Stimulated activated CD4-positive, alpha-beta T cell treated with anti-CD3 and anti-CD28 coated beads, TNF-alpha, amount 100 ng/mL, for 4 hours (primary cell): ENCODE measurements at regions not wholly inside any gene's neighbourhood (a gene's known extent, or its start where the extent isn't known, plus 50 kb on each side); places are given as distances from the start of the nearest gene placed in this dataset.

Source experiments
- DNase-seq, 3 experiments: peaks; one replicate each; pipeline ENCODE4 v3.0.0-alpha.2; 2020; ENCODE audit warnings: low read depth in 3 of 3

DNA sequence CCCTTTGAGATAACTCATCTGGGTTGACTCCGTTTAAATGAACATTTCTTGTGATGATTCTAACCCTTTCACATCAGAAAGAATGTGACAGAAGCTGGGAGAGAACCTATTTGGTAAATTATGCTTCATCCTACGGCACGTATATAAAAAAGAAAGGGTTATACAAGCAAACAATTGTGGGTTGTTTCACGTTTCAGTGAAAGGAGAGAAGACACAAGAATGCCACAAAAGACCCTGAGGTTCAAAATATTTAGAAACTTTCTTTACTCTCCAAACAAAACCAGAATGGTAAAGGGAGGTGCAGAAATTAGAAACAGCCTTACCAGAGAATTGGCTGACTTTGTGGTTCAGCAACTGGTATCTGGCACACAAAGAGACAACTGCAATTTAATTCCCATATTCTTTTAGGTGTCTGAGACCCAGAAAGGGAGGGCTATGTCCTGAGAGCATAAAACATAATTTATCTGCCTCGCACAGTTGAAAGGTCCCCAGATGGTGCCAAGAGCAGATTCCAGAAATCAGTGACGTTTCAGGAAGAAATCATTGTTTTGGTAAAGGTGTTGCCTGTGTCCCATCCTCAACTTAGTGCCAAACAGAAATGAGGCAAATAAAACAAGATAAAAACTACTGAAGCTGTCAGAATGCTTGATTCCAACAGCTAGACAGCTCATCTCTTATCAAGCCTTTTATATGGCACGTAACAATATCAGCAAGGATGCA, 361.4 kb downstream of the EFNB2 start:
- DNase-seq: no peak

DNA sequence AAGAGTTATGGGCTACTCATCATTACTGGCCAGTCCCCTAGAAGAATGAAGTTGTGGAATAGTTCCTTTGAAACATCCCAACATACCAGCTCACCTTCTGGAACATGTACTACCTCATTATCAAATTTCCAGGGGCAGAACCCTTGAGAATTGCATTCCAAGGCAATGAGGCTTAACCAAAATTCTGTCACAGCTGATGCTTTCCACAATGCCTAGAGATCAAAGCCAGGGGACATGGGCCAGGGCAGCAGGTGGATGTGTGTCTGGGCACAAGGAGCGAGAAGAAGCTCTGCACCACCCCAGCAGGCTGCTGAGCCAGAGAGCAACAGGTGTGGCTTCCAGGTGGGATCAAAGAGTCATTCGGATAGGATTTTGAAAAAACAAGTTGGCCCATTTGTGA, 362.1 kb downstream of the EFNB2 start:
- no peak for DNase-seq

DNA sequence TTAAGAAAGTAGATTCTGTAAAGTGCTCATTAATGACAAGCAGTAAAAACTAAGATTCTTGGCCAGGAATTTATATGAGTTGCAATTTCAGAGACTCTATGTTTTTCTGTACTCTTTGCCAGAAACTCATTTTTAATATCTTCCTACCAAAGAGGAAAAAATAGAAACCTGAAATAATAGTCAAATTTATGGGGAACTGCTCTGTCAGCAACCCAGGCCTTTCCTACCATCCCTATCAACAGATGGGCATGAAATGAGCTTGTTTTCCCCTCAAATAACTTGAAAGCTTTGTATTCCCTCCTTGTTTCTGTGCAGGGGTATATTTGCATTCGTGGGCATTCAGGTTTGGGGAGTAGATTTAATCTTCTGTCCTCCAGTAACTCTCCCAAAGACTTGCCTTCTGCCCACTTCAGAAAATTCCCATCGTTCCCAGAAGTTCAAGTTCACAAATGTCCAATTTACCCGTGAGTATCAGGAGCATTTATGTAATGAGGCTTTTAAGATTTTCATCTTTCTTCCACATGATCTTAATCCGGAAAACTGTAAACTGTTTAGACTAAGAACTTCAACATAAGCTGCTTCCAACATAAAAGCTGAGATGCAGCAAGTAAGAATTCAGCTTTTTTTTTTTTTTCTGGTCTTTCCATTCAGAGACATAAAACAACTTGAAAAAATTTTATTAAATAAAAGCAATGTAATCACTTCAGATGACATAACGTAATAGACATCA, 363.1 kb downstream of the EFNB2 start:
- DNase-seq: no peak

DNA sequence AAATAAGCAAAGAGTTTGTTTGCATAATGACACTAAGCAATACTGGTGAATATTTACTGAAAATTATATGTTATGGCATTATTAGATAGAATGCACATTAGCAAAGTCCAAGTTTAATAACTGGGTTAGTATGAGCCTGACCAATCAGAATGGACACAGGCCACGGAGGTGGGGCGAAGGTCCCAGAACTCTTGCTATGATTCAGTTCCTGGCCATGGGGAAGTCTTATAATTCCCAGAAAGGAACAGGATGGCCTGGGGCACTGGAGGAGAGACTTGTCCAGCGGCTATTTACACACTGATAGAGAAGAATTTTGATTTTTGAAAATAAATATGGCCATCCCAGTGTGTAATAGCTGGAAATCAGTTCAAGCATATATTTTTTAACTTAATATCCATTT, 372.0 kb downstream of the EFNB2 start:
- DNase-seq: no peak

DNA sequence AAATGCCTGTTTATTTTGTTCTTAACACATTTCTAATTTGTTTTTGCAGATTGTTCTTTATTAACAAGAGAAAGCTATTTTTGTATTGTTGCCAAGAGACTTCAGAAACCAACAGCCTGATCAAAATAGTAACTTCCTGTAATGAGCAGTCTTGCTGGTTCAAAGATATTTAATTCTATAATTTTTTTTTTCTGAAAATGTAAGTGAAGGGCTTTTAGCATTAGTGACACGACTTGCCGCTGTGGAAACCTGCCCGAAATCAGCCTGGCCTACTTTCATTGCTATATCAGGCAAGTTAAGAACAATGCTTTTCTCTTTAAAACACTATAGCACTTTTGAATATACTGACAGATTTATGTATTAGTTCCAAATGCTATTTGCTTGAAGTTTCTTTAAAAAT, 374.3 kb downstream of the EFNB2 start:
- DNase-seq: no peak

DNA sequence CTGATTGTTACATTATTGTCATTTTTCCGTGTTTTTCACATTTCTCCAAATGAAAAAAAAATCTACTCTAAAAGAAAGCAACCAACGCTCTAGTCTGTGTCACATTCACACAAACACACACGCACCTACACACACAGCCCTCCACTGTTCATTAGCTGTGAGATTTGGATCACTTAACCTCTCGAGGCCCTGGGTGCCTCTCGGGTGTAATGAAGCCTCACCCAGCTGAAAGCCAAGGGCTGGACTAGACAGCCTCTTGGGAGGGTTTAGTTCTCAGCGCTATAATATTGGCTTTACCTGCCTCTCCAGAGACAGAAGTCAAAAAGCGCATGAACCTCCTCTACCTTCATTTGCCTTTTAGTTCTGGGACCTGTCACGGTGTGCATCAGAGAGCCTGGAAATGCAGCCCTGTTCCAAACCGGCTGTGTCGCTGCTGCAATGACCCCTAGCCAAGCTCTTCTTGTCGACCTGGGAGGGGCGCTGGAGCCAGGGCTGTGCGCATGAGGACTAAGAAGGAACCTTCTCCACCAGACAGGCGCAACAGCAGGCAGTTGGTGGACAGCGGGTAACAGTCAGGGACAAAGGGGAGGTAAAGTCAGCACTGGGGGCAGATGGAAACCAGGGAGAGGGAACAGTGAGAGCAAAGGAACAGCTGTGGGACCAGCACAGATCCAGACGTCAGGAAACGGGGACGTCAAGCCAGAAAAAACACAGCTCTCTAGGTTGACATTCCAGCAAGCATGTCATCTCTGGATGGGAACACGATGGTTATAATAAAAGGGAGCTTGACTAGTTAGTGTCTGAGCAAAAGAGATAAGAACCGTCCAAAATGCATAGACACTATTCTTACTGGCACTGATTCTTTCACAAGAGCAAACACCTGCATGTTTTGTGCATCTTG, 375.9 kb downstream of the EFNB2 start:
- DNase-seq: no peak

DNA sequence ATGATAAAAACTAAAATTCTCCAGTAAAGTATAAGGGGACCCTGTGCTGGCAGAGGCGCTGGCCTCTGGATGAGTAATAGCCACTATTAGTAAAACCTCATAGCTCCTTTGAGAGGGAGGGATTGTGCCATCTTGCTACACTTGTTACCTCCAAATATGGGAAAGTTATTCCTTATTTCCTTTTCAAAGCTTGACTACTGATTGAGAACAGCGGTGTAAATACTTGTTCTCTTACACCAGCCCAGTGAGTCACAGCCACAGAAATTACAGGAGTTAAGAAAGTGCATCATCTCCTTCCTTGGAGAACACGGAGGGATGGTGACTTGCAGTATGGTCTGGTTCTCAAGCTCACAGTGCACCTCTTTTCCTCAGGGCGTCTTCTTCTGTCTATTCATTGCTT, 379.0 kb downstream of the EFNB2 start:
- DNase-seq: no peak

DNA sequence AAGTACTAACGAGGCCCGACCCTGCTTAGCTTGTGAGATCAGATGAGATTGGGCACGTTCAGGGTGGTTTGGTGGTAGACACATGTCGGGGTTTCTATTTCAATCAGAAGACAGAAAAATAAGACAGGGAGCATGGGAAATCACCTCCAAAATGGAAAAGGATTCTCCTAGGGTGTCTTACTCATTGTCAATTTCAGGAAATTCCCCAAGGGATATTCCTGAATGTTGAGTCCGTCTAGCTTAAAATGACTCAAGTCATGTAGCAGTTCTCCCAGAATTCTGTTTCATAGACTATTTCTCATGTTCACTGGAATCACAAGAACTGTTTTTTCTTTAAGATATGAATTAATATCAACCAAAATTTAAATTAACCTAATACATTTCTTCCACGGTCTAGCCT, 380.1 kb downstream of the EFNB2 start:
- DNase-seq: no peak

DNA sequence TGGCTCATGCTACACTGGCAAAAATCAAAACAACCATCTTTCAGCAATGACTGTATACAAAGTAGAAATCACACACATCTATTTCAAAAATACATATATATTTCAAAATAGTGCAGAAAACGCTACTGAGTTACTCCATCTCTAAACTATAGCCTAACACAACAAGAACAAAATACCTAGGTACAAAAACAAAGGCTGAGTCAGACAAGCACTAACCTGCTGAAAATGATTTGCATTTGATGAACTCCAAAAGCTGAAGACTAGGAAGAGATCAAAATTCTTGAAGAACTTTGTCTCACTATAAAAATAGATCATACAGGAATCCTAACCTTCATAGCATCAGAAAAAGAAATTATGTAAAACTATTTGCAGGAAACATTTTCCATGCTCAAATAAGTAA, 381.6 kb downstream of the EFNB2 start:
- no peak for DNase-seq

DNA sequence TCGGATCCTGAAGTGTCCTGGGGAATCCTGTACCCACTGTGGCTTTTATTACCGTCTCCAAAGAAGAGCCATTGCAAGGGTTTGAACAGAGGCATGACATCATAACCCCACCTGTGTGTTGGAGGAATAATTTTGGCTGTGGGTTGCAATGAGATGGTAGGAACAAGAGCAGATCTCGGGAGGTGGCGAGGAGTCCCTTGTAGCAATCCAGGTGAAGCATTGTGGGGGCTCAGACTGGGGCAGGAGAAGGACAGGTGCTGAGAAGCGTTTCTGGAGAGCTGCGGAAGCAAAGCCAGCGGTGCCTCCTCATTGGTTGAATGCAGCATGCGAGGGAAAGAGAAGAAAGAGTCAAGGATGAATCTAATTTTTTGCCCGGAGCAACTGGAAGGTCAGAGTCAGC, 382.4 kb downstream of the EFNB2 start:
- DNase-seq: no peak

DNA sequence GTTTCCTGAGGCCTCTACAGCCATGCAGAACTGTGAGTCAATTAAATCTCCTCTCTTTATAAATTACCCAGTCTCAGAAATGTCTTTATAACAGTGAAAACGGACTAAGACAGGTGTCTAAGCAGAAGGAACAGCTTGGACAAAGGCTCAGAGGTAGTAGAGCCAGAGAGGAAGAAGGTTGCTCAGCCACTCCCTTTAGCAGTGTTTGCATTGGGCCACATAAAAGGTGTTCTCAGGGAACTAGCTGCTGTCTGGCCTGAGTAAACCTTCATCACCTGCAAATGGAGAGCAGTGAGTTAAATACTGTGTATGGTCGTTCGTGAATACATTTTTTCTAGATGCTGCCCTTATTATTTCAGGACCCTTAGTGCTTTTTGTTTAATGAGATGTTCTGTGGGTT, 383.4 kb downstream of the EFNB2 start:
- DNase-seq: no peak

DNA sequence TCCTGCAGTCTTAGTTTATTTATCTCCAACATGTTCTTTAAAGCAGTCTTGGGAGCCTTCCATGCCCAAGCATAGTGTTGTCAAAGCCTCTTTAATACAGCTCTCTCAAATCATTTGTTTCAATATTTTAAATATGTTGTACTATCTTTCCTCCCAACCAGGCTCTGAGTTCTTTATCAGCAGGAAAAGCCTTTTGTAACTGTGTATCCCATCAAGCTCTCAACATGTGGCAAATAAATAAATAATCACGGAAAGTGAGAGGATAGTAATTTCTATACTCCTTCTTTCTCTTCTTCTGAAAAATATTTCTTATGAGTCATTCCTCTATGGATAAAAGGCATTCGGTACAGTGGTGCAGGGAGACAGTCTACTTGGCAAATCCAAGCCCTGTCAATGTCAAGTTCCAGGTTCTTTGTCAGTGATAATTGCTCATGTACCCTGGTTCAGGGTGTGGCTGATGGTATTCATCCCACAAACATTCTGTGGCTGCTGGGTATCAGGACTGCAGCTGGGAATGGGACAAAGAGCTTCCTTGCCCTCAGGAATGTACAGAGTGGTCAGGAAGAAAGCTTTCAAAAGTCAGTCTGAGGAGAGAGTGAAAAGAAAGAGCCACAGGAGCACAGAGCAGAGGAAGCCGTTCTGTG, 384.3 kb downstream of the EFNB2 start:
- DNase-seq: no peak

DNA sequence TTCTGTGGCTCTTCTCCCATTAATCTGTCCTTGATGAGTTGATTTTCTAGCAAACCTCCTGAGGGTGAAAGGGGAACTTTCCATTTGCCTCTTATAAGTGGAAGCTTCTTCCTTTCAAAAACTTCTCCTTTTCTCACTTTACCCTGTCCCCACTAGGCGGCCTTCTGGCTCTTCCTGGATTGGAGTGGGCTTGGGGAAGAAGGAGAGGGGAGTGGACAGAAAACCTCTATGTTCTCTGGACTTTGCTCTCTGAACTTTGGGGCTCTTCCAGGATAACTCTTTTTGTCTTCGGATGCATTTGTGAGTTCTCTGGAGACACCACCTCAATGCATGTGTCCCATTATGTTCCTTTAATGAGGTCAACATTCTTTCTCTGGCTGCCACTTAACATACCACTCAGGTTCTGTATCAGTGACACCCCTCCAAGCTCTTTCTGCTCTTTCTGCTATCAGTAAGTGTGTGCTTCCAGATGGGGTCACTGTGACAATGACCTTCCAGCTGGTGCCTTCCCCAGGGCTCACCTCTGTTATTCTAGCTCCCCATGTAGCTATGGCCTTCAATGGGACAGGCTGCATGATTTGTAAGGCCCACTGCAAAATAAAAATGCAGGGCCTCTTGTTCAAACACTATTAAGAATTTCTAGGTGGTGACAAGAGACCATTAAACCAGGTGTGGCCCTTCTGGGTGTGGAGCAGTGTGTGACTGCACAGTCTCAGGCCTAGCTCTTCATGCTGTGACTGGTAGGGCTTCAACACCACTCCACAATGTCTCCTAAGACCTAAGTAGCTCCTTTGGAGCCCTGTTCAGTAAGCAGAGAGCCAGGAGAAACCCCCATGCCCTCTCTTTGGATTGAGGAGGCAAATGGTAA, 389.2 kb downstream of the EFNB2 start:
- no peak for DNase-seq

DNA sequence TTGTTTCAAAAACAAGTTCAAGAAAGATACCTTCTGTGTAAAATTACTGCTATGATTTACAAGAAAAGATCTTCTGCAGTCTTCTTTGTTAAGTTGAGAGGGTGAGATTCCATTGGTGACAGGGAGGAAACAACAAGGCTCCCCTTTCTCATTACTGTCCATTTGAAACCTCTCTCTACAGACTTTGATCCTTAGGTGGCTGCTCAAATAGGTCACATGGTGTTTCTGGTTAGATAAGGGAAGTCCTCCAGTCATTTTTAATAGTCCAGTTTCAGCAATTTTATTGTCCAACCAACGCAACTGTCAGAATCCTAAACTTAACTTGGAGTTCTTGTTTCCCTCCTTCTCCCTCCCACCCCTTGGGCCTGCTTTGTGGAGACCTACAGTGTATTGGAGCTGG, 390.4 kb downstream of the EFNB2 start:
- no peak for DNase-seq

DNA sequence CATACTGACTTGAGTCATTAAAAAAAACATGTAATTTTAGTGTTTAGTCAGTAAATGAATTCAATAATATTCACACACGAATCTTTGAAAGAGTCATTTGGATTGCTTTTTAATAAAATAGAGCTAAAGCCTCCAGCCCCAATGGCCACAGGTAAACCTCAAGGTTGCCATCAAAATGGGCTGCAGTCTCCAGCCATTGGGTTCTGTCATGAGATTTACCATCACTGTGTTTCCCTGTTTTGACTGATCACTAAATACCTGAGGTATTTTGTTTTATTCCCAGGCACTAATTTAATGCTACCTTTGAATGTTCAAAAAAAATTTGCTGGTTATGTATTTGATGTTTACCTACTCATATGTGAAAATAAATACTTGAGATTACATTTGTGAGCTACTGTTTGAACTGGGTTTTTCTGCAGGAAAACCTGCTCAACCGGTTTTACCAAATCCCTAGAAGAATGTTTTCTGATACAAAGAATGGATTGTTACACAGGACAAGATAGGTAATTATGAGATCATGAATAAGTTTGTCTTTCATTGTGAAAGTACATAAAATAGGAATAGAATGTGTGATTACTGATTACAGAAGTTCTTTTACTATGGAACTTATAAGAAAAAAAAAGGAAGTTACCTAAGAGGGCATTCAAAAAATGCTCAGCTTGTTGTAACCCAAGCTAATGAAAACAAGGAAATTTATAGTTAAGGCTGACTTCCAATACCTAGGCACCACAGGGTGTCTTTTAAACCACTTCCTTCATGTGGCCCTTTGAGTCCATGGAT, 391.3 kb downstream of the EFNB2 start:
- no peak for DNase-seq

DNA sequence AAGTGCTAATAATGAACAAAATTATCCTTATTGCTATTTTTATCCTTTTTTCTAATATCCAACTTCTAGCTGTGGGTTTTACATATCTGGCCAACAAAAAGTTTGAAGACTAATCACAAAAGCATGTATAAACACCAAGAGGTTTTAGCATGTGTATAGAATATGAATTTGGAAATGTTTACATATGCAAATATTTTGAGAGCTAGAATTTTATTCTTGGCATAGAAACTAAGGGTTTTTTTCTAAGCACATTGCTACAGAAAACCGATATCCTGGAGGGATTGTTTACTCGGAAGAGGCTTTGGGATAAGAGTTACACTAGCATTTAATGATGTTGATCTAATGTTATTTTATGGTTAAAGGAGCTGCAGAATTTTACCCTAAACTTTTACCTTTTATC, 392.1 kb downstream of the EFNB2 start:
- DNase-seq: no peak

DNA sequence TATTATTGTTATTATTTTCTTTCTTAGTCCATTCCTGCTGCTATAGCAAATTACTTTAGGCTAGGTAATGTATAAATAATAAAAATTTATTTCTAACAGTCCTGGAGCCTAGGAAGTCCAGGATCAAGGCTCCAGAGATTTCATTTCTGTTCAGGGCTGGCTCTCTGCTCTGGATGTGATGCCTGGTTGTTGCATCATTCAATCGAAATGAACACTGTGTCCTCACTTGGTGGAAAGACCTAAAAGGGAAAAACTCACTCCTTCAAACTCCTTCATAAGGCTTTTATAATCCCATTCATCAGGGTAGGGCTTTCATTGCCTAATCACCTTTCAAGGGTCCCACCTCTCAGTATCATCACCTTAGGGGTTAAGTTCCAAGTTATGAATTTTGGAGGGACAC, 395.0 kb downstream of the EFNB2 start:
- DNase-seq: no peak

DNA sequence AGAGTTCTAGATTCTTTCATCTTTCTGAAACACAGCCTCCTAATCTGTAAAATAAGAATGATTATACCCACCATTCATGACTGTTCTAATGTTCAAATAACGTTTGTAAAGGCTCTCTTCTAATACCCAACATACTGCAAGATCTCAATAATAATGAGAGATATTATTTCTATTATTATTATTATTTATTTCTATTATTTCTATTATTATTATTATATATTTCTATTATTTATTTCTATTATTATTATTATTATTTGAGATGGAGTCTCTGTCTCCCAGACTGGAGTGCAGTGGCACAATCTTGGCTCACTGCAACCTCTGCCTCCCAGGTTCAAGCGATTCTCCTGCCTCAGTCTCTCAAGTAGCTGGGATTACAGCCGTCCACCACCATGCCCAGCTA, 395.5 kb downstream of the EFNB2 start:
- DNase-seq: no peak

DNA sequence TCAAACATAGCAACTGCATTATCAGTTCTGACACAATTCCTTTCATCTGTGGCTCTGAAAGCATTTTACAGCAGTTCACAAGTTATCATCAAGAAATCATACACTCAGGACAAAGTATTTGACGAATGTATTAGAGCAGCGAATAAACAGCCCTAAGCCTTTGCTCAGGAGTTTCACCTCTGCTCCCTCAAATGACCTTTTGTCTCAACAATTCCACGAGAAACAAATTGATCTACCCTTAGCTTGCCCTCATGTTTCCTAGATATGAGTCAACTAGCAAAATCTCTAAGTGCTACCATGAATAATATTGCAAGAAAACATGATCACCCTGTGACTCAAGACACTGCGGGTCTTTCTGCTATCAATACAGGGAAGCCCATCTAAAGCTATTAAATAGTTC, 396.1 kb downstream of the EFNB2 start:
- no peak for DNase-seq

DNA sequence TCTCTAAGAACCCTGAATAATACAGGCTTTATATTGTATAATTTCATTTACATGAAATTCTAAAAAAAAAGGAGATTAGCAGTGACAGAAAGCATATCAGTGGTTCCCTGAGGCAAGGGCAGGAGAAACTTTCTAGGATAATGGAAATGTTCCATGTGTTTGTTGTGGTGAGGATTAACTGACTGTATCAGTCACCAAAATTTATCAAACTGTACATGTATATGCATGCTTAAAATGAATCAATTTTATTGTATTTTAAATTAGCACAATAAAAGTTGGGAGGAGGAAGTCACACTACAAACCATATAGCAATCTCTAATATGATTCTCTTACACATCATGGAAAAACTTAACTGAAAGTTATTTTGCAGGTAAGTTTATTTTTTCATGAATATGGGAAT, 396.8 kb downstream of the EFNB2 start:
- DNase-seq: no peak
